SK-N-SH treated with all-trans-retinoic acid at 6 μM for 48 hours (cell line): ENCODE measurements at regions not wholly inside any gene's neighbourhood (a gene's known extent, or its start where the extent isn't known, plus 50 kb on each side); places are given as distances from the start of the nearest gene placed in this dataset.

Experiments used
- ARNTL ChIP-seq: fragments of 450-650 bp; formaldehyde crosslinking; IDR thresholded peaks from 2 replicates; pipeline ENCODE4 v1.5.0; 2020; ENCODE audit warnings: low read depth, mild to moderate bottlenecking, moderate library complexity, borderline replicate concordance
- CSDC2 ChIP-seq: fragments of 250-450 bp; sonication (Bioruptor Pico); IDR thresholded peaks from 2 replicates; pipeline ENCODE4 v1.5.0; 2020; ENCODE audit warnings: mild to moderate bottlenecking, moderate library complexity
- GLIS3 ChIP-seq: fragments of 250-450 bp; sonication (Bioruptor Pico); IDR thresholded peaks from 2 replicates; pipeline ENCODE4 v1.5.0; 2020; ENCODE audit warnings: mild to moderate bottlenecking, moderate library complexity
- RARB ChIP-seq: fragments of 250-450 bp; sonication (Bioruptor Pico); IDR thresholded peaks from 2 replicates; pipeline ENCODE4 v1.8.0; 2021; ENCODE audit warnings: mild to moderate bottlenecking, moderate library complexity
- TCF4 ChIP-seq: fragments of 250-450 bp; sonication (Bioruptor Pico); IDR thresholded peaks from 2 replicates; pipeline ENCODE4 v1.8.0; 2021; ENCODE audit warnings: mild to moderate bottlenecking, moderate library complexity, borderline replicate concordance
- TOX ChIP-seq: fragments of 250-450 bp; sonication (Bioruptor Pico); IDR thresholded peaks from 2 replicates; pipeline ENCODE4 v1.8.0; 2021; ENCODE audit warnings: mild to moderate bottlenecking, moderate library complexity, borderline replicate concordance
- ZC3H10 ChIP-seq: fragments of 250-450 bp; sonication (Bioruptor Pico); IDR thresholded peaks from 2 replicates; pipeline ENCODE4 v1.5.1; 2021; ENCODE audit warnings: mild to moderate bottlenecking, moderate library complexity
- ZFP3 ChIP-seq: fragments of 250-450 bp; sonication (Bioruptor Pico); IDR thresholded peaks from 2 replicates; pipeline ENCODE4 v1.5.0; 2020; ENCODE audit warnings: mild to moderate bottlenecking, moderate library complexity
- ZNF70 ChIP-seq: fragments of 450-650 bp; formaldehyde crosslinking; IDR thresholded peaks from 2 replicates; pipeline ENCODE4 v1.5.0; 2020; ENCODE audit warnings: mild to moderate bottlenecking, moderate library complexity
- TF ChIP-seq, protein P1 (sequence below): fragments of 250-450 bp; sonication (Bioruptor Pico); IDR thresholded peaks from 2 replicates; pipeline ENCODE4 v1.5.1; 2021; ENCODE audit warnings: mild to moderate bottlenecking, moderate library complexity
- TF ChIP-seq, protein P2 (sequence below): fragments of 250-450 bp; sonication (Bioruptor Pico); IDR thresholded peaks from 2 replicates; pipeline ENCODE4 v1.8.0; 2020; ENCODE audit warnings: mild to moderate bottlenecking, moderate library complexity, borderline replicate concordance

DNA sequence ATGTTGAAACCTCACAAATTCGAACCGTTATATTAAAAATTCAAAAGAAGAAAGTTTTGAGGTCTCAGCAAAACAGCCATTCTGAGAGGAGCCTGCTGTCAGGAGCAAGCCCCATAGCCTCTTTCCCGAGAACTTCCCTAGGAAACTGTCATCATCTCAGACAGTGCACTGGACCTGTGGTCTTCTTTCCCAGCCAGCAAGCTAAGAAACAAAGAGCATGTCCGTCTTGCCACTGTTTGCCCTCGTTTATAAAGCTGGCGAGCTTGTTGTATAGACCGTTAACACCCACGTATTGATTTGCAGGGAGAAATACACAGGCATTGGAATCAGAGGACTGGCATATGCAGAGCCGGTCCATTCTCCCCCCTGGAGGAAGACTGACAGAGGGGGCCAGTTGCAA is 407.0 kb downstream of the NPHP4 start:
- no peak for TF ChIP-seq ARNTL (CRISPR knock-in tag)
- TF ChIP-seq, protein P1, sequence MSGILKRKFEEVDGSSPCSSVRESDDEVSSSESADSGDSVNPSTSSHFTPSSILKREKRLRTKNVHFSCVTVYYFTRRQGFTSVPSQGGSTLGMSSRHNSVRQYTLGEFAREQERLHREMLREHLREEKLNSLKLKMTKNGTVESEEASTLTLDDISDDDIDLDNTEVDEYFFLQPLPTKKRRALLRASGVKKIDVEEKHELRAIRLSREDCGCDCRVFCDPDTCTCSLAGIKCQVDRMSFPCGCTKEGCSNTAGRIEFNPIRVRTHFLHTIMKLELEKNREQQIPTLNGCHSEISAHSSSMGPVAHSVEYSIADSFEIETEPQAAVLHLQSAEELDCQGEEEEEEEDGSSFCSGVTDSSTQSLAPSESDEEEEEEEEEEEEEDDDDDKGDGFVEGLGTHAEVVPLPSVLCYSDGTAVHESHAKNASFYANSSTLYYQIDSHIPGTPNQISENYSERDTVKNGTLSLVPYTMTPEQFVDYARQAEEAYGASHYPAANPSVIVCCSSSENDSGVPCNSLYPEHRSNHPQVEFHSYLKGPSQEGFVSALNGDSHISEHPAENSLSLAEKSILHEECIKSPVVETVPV (CRISPR knock-in tag), result no peak
- no peak for TF ChIP-seq CSDC2 (CRISPR knock-in tag)
- TF ChIP-seq ZNF70 (CRISPR knock-in tag), result no peak
- TF ChIP-seq, protein P2, sequence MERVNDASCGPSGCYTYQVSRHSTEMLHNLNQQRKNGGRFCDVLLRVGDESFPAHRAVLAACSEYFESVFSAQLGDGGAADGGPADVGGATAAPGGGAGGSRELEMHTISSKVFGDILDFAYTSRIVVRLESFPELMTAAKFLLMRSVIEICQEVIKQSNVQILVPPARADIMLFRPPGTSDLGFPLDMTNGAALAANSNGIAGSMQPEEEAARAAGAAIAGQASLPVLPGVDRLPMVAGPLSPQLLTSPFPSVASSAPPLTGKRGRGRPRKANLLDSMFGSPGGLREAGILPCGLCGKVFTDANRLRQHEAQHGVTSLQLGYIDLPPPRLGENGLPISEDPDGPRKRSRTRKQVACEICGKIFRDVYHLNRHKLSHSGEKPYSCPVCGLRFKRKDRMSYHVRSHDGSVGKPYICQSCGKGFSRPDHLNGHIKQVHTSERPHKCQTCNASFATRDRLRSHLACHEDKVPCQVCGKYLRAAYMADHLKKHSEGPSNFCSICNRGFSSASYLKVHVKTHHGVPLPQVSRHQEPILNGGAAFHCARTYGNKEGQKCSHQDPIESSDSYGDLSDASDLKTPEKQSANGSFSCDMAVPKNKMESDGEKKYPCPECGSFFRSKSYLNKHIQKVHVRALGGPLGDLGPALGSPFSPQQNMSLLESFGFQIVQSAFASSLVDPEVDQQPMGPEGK, result no peak
- no peak for TF ChIP-seq ZC3H10 (CRISPR knock-in tag)
- TF ChIP-seq GLIS3 (CRISPR knock-in tag), result no peak
- no peak for TF ChIP-seq RARB (CRISPR knock-in tag)
- TF ChIP-seq TCF4, result no peak
- no peak for TF ChIP-seq ZFP3
- TF ChIP-seq TOX, result no peak
